HG02840 (cell line): ENCODE measurements at regions not wholly inside any gene's neighbourhood (a gene's known extent, or its start where the extent isn't known, plus 50 kb on each side); places are given as distances from the start of the nearest gene placed in this dataset.
"Not testable (repeated sequence)": the region's sequence is repeated elsewhere in the genome, so short reads cannot be mapped to it uniquely, and the experiment has no call there.

ENCODE experiments used
- ATAC-seq: cut with Tn5 transposase; IDR thresholded peaks from one replicate; pipeline ENCODE4 v1.9.1; 2021; ENCODE audit warnings: mild to moderate bottlenecking, moderate library complexity, moderate number of reproducible peaks; ENCODE audit not compliant: unreplicated experiment, low FRiP score

GRCh38 chr7:138248609-138249008, 172.3 kb downstream of the AKR1D1 start:
- no peak for ATAC-seq

- ATAC-seq = no peak
Observed at GRCh38 chr7:138249975-138250374, 173.7 kb downstream of the AKR1D1 start.

- ATAC-seq = not testable (repeated sequence)
Observed at GRCh38 chr7:138252666-138253065, 176.4 kb downstream of the AKR1D1 start.

GRCh38 chr7:138254444-138254843, 178.2 kb downstream of the AKR1D1 start:
- ATAC-seq = no peak

GRCh38 chr7:138257459-138258196, 181.4 kb downstream of the AKR1D1 start:
- ATAC-seq = no peak

GRCh38 chr7:138258197-138258559, 181.9 kb downstream of the AKR1D1 start:
- ATAC-seq = no peak

GRCh38 chr7:138259675-138260074, 183.4 kb downstream of the AKR1D1 start:
- no peak for ATAC-seq

GRCh38 chr7:138267934-138268333, 191.7 kb downstream of the AKR1D1 start:
- ATAC-seq = no peak

- ATAC-seq = no peak
Observed at GRCh38 chr7:138276891-138277290, 183.2 kb upstream of the TRIM24 start.

GRCh38 chr7:138278601-138279000, 181.5 kb upstream of the TRIM24 start:
- ATAC-seq = no peak

GRCh38 chr7:138282997-138283396, 177.1 kb upstream of the TRIM24 start:
- ATAC-seq = no peak

- ATAC-seq = no peak
Observed at GRCh38 chr7:138285129-138285528, 174.9 kb upstream of the TRIM24 start.

- no peak for ATAC-seq
Observed at GRCh38 chr7:138286846-138287245, 173.2 kb upstream of the TRIM24 start.

- no peak for ATAC-seq
Observed at GRCh38 chr7:138287549-138287948, 172.5 kb upstream of the TRIM24 start.

- ATAC-seq = no peak
Observed at GRCh38 chr7:138289082-138289481, 171.0 kb upstream of the TRIM24 start.

- no peak for ATAC-seq
Observed at GRCh38 chr7:138289864-138290263, 170.2 kb upstream of the TRIM24 start.

GRCh38 chr7:138292951-138293350, 167.1 kb upstream of the TRIM24 start:
- ATAC-seq = no peak

GRCh38 chr7:138295049-138295637, 164.9 kb upstream of the TRIM24 start:
- no peak for ATAC-seq

GRCh38 chr7:138297526-138297925, 162.5 kb upstream of the TRIM24 start:
- no peak for ATAC-seq

- no peak for ATAC-seq
Observed at GRCh38 chr7:138299066-138299465, 161.0 kb upstream of the TRIM24 start.

- no peak for ATAC-seq
Observed at GRCh38 chr7:138303230-138304070, 156.6 kb upstream of the TRIM24 start.

GRCh38 chr7:138304071-138304320, 156.1 kb upstream of the TRIM24 start:
- no peak for ATAC-seq
